GM12878 (cell line): ENCODE measurements at regions not wholly inside any gene's neighbourhood (a gene's known extent, or its start where the extent isn't known, plus 50 kb on each side); places are given as distances from the start of the nearest gene placed in this dataset.

ENCODE experiments used
- ATAC-seq: fragments of 200-7000 bp; cut with Tn5 transposase; 3 replicates; pipeline ENCODE4 v1.9.1; 2020; ENCODE audit warnings: mild to moderate bottlenecking, moderate library complexity
- BruUV-seq: library from RNA; stranded (reverse); fragments of 400-500 nt; replicated peaks from 2 replicates; lab custom pipeline; 2021; lab: Mats Ljungman, UMichigan
- CTCF ChIA-PET: fragments of 300-600 bp; sonication (Branson Sonifier 250); formaldehyde crosslinking; extraction: SDS; loops from one replicate; lab custom pipeline; 2021; ENCODE audit warnings: inconsistent platforms; lab: Yijun Ruan, JAX
- POLR2A ChIA-PET: fragments of 350-600 bp; formaldehyde crosslinking; extraction: SDS; loops from one replicate; lab custom pipeline; 2021; ENCODE audit warnings: inconsistent platforms; lab: Charles Lee
- RAD21 ChIA-PET: fragments of 300-600 bp; sonication (Branson Sonifier 250); formaldehyde crosslinking; loops from one replicate; lab custom pipeline; 2023; ENCODE audit warnings: antibody characterized with exemption; ENCODE audit not compliant: unreplicated experiment; lab: Charles Lee
- SMC1A ChIA-PET: fragments of 300-600 bp; sonication (Branson Sonifier 250); formaldehyde crosslinking; loops from one replicate; lab custom pipeline; 2023; ENCODE audit not compliant: unreplicated experiment, uncharacterized antibody; lab: Charles Lee
- DNase-seq: peaks from one replicate; pipeline ENCODE4 v3.0.0-alpha.2; 2011; ENCODE audit warnings: low read depth, low spot score
- FAIRE-seq: peaks from 3 replicates; lab custom pipeline; 2011; peaks lifted over from hg19 to GRCh38; lab: Jason Lieb, UNC
- H2AFZ ChIP-seq: 2 replicates; pipeline ENCODE4 v1.6.0; 2011; ENCODE audit warnings: low read depth, low read length, control low read depth; ENCODE audit not compliant: control insufficient read depth
- H3K27ac ChIP-seq: 2 replicates; pipeline ENCODE4 v1.5.1; 2011; ENCODE audit warnings: control low read depth; ENCODE audit not compliant: control insufficient read depth, insufficient read depth
- H3K27me3 ChIP-seq, 2 experiments: replicated peaks in 1 of 2; 2 replicates each; pipeline versions ENCODE4 v1.6.0 to v1.6.1; 2011; ENCODE audit warnings: low read length in 1 of 2; ENCODE audit not compliant: control insufficient read depth in 2 of 2, insufficient read depth in 2 of 2
- H3K36me3 ChIP-seq, 2 experiments: 2 replicates each; pipeline ENCODE4 v1.5.1; 2011; ENCODE audit warnings: low read length in 1 of 2; ENCODE audit not compliant: control insufficient read depth in 2 of 2, insufficient read depth in 2 of 2
- H3K4me1 ChIP-seq: 2 replicates; pipeline ENCODE4 v1.6.1; 2011; ENCODE audit warnings: mild to moderate bottlenecking, low read length, moderate library complexity, mixed read lengths; ENCODE audit not compliant: control insufficient read depth, insufficient read depth
- H3K4me2 ChIP-seq: 2 replicates; pipeline ENCODE4 v1.6.0; 2011; ENCODE audit warnings: control low read depth; ENCODE audit not compliant: control insufficient read depth, insufficient read depth
- H3K4me3 ChIP-seq: fragments of 200-600 bp; sonication (generic); 2 replicates; pipeline ENCODE4 v1.5.1; 2016
- H3K79me2 ChIP-seq: 2 replicates; pipeline ENCODE4 v1.6.0; 2011; ENCODE audit warnings: low read length; ENCODE audit not compliant: control insufficient read depth, insufficient read depth
- H3K9ac ChIP-seq: 2 replicates; pipeline ENCODE4 v1.8.0; 2011; ENCODE audit warnings: low read length, control low read depth, mixed read lengths; ENCODE audit not compliant: control insufficient read depth, insufficient read depth
- H3K9me3 ChIP-seq: replicated peaks from 3 replicates; pipeline ENCODE4 v1.5.1; 2011; ENCODE audit warnings: mild to moderate bottlenecking, low read length; ENCODE audit not compliant: control insufficient read depth, insufficient read depth
- H4K20me1 ChIP-seq: 2 replicates; pipeline ENCODE4 v1.6.0; 2011; ENCODE audit not compliant: control insufficient read depth, insufficient read depth
- E4F1 ChIP-seq: fragments of 450-650 bp; IDR thresholded peaks from 2 replicates; pipeline ENCODE4 v1.6.1; 2018; ENCODE audit warnings: borderline replicate concordance, mild to moderate bottlenecking; ENCODE audit not compliant: partially characterized antibody
- EZH2 ChIP-seq: IDR thresholded peaks from 2 replicates; pipeline ENCODE4 v1.6.1; 2012; ENCODE audit warnings: low read depth, mild to moderate bottlenecking, control low read depth, inconsistent platforms, low read length, borderline replicate concordance; ENCODE audit not compliant: control insufficient read depth
- RAD21 ChIP-seq: IDR thresholded peaks from 2 replicates; pipeline ENCODE4 v1.6.1; 2011; ENCODE audit warnings: mild to moderate bottlenecking, low read depth, low read length, moderate library complexity; ENCODE audit not compliant: insufficient read depth
- REST ChIP-seq: IDR thresholded peaks from 2 replicates; pipeline ENCODE4 v1.6.1; 2012; ENCODE audit warnings: mild to moderate bottlenecking, low read depth, low read length
- SMARCA5 ChIP-seq: fragments of 450-650 bp; IDR thresholded peaks from 2 replicates; pipeline ENCODE4 v1.6.1; 2017; ENCODE audit warnings: mild to moderate bottlenecking
- STAT1 ChIP-seq: fragments of 450-650 bp; conservative IDR thresholded peaks from 2 replicates; pipeline ENCODE4 v1.6.1; 2014; ENCODE audit warnings: antibody characterized with exemption, mild to moderate bottlenecking
- USF1 ChIP-seq: IDR thresholded peaks from 2 replicates; pipeline ENCODE4 v1.6.1; 2011; ENCODE audit warnings: borderline replicate concordance, low read depth, mild to moderate bottlenecking, moderate library complexity, mixed read lengths, low read length; ENCODE audit not compliant: insufficient read depth; ENCODE audit errors: extremely low read length
- YY1 ChIP-seq: IDR thresholded peaks from 2 replicates; pipeline ENCODE4 v1.6.1; 2011; ENCODE audit warnings: low read depth, mild to moderate bottlenecking, low read length
- ZNF274 ChIP-seq: IDR thresholded peaks from one replicate; pipeline ENCODE4 v1.8.0; 2011; ENCODE audit not compliant: insufficient read length, insufficient read depth
- ZNF384 ChIP-seq: IDR thresholded peaks from 2 replicates; pipeline ENCODE4 v1.6.1; 2012; ENCODE audit warnings: low read depth, mild to moderate bottlenecking, low read length, improper control_type of control experiment, borderline replicate concordance
- ZZZ3 ChIP-seq: IDR thresholded peaks from 2 replicates; pipeline ENCODE4 v1.6.1; 2011; ENCODE audit warnings: low read depth; ENCODE audit not compliant: control insufficient read depth, insufficient read length
- WGBS: methylation state at CpG from one replicate; pipeline ENCODE4 v1.1.6; 2016; ENCODE audit warnings: low lambda C conversion rate; ENCODE audit not compliant: insufficient replicate concordance, insufficient coverage; ENCODE audit errors: missing lambda C conversion rate; 5-methylcytosine and 5-hydroxymethylcytosine counted together
- in situ Hi-C: fragments of 300-500 bp; cut with MboI; formaldehyde crosslinking; loops from 9 replicates; pipeline ENCODE4 v1.14.3; 2018; ENCODE audit warnings: mixed read lengths
- intact Hi-C: fragments of 100-400 bp; cut with micrococcal nuclease; formaldehyde crosslinking; loops from one replicate; pipeline ENCODE4 v1.14.2; 2022; ENCODE audit not compliant: unreplicated experiment
- TF ChIP-seq, protein P1 (sequence below): fragments of 450-650 bp; formaldehyde crosslinking; IDR thresholded peaks from 2 replicates; pipeline ENCODE4 v1.5.0; 2022; ENCODE audit warnings: mild to moderate bottlenecking, missing genetic modification characterization

GRCh38 chr17:6011206-6011605 is 59.0 kb upstream of the WSCD1 start (continued):
- no peak for TF ChIP-seq SMARCA5

DNA sequence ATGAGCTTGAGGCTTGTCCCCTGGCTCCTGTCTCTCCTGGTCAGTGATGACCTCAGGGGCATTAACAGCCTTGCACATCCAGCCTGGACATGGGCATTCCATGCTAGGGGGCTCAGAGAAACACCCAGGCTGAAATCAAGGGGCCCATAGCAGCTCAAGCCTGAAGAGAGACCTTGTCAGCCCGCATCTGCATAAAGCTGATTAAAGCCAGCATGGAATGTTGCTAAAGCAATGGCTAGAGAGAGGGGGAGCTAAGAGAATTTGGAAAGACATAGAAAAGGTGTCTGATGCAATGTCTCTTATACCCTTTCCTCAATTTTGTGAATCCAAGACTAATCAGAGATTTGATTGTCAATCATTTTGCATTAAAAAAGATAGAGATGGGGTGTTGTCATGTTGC is 51.4 kb upstream of the WSCD1 start:
- ChIA-PET RAD21 (no interaction called here), SMC1A (interaction anchor here (0.6 kb wide), 1 partner anchor 445 kb away, joined by 3 read pairs; no protein-coding TSS in a partner anchor), POLR2A (no interaction called here), CTCF (no interaction called here)
- no peak overlapping the region for H3K4me2 ChIP-seq
- H3K9ac ChIP-seq = no peak overlapping the region
- H3K4me1 ChIP-seq = no peaks in the 10 kb centered on the region; the same call in 1 of the 2 replicates
- no peaks in the 10 kb centered on the region; a peak in 1 of 4 replicates for H3K27me3 ChIP-seq
- in situ Hi-C loops = no loop called here
- H4K20me1 ChIP-seq = no peaks in the 10 kb centered on the region
- FAIRE-seq (no peak), ATAC-seq (no peak), DNase-seq (no peak)
- no peaks in the 10 kb centered on the region for H3K79me2 ChIP-seq
- no peak overlapping the region for H2AFZ ChIP-seq
- no peak overlapping the region for H3K27ac ChIP-seq
- intact Hi-C loops = no loop called here
- H3K36me3 ChIP-seq = no peaks in the 10 kb centered on the region
- no peak overlapping the region for H3K4me3 ChIP-seq
- 0% methylated on average over 1 of the region's 1 CpG for WGBS
- no TSS peak for BruUV-seq
- H3K9me3 ChIP-seq = no peaks in the 10 kb centered on the region
- no peak for TF ChIP-seq ZZZ3
- TF ChIP-seq, protein P1, sequence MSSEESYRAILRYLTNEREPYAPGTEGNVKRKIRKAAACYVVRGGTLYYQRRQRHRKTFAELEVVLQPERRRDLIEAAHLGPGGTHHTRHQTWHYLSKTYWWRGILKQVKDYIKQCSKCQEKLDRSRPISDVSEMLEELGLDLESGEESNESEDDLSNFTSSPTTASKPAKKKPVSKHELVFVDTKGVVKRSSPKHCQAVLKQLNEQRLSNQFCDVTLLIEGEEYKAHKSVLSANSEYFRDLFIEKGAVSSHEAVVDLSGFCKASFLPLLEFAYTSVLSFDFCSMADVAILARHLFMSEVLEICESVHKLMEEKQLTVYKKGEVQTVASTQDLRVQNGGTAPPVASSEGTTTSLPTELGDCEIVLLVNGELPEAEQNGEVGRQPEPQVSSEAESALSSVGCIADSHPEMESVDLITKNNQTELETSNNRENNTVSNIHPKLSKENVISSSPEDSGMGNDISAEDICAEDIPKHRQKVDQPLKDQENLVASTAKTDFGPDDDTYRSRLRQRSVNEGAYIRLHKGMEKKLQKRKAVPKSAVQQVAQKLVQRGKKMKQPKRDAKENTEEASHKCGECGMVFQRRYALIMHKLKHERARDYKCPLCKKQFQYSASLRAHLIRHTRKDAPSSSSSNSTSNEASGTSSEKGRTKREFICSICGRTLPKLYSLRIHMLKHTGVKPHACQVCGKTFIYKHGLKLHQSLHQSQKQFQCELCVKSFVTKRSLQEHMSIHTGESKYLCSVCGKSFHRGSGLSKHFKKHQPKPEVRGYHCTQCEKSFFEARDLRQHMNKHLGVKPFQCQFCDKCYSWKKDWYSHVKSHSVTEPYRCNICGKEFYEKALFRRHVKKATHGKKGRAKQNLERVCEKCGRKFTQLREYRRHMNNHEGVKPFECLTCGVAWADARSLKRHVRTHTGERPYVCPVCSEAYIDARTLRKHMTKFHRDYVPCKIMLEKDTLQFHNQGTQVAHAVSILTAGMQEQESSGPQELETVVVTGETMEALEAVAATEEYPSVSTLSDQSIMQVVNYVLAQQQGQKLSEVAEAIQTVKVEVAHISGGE (CRISPR knock-in tag) = no peak
- TF ChIP-seq USF1 = no peak
- no peak for TF ChIP-seq ZNF384
- no peak for TF ChIP-seq EZH2
- TF ChIP-seq REST = no peak
- TF ChIP-seq YY1 = no peak
- no peak for TF ChIP-seq RAD21
- TF ChIP-seq STAT1 = no peak
- no peak for TF ChIP-seq ZNF274
- TF ChIP-seq E4F1 = no peak
